Thymus (tissue), 11 donors: ENCODE measurements at regions not wholly inside any gene's neighbourhood (a gene's known extent, or its start where the extent isn't known, plus 50 kb on each side); places are given as distances from the start of the nearest gene placed in this dataset.
"Not testable (repeated sequence)": the region's sequence is repeated elsewhere in the genome, so short reads cannot be mapped to it uniquely, and the experiment has no call there.

Experiments used
- DNase-seq, 9 donors: peaks; one replicate each; pipeline ENCODE4 v3.0.0-alpha.2; 2013; ENCODE audit warnings: low spot score in 9 of 9, low read depth in 6 of 9, missing footprints in 1 of 9
- H3K27ac ChIP-seq, 2 donors: one replicate each; pipeline ENCODE4 v1.5.1; 2013; ENCODE audit warnings: control low read depth in 1 of 2, low read depth in 1 of 2, low read length in 1 of 2, mild to moderate bottlenecking in 1 of 2, moderate library complexity in 1 of 2
- H3K27me3 ChIP-seq, 2 donors: one replicate each; pipeline ENCODE4 v1.5.1; 2013; ENCODE audit warnings: low read length in 1 of 2; ENCODE audit not compliant: control insufficient read depth in 2 of 2, insufficient read depth in 1 of 2
- H3K36me3 ChIP-seq, 2 donors: one replicate each; pipeline ENCODE4 v1.5.1; 2013; ENCODE audit warnings: low read length in 1 of 2, mild to moderate bottlenecking in 1 of 2, moderate library complexity in 1 of 2; ENCODE audit not compliant: control insufficient read depth in 2 of 2, insufficient read depth in 2 of 2
- H3K4me1 ChIP-seq, 2 donors: one replicate each; pipeline ENCODE4 v1.5.1; 2013; ENCODE audit warnings: low read length in 2 of 2; ENCODE audit not compliant: control insufficient read depth in 2 of 2, insufficient read depth in 2 of 2
- H3K4me3 ChIP-seq, 2 donors: one replicate each; pipeline ENCODE4 v1.5.1; 2013; ENCODE audit warnings: low read length in 2 of 2, control low read depth in 1 of 2, mild to moderate bottlenecking in 1 of 2
- H3K9me3 ChIP-seq, 2 donors: one replicate each; pipeline ENCODE4 v1.5.1; 2013; ENCODE audit warnings: low read length in 1 of 2, mild to moderate bottlenecking in 1 of 2; ENCODE audit not compliant: control insufficient read depth in 2 of 2, insufficient read depth in 1 of 2
- WGBS: extraction: QIAGEN DNeasy Blood & Tissue Kit; methylation state at CpG from one replicate; pipeline ENCODE4 v1.1.7; 2013; 5-methylcytosine and 5-hydroxymethylcytosine counted together
- donor health status: healthy.

DNA sequence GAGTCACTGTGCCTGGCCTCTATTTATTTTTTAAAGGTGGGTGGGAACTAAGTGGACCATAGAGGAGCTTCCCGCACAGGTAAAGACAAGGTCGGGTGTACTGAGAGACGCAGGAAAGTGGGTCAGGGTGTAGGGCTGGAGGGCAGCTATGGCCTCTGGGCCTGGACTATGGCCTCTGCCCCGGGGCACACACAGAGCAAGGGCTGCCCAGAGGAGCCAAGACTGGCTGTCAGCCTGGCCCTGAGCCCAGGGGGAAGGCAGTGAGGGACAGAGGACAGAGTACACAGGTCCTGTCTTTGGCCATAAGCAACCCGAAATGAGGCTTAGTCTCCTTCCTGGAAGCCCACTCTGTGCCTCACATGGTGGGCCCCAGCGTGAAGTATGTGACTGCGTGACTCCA, 102.1 kb upstream of the PRB2 start:
- no peak for DNase-seq
- H3K27me3 ChIP-seq: peaks cover 3 to 21% of the 10 kb centered on the region in 2 donors
- H3K36me3 ChIP-seq: no peaks in the 10 kb centered on the region
- no peak overlapping the region for H3K27ac ChIP-seq
- peaks cover 0 to 9% of the 10 kb centered on the region in 2 donors for H3K9me3 ChIP-seq
- WGBS: 97% methylated on average over 7 of the region's 7 CpGs
- peaks cover 3 to 10% of the 10 kb centered on the region in 2 donors for H3K4me1 ChIP-seq
- no peak overlapping the region for H3K4me3 ChIP-seq

DNA sequence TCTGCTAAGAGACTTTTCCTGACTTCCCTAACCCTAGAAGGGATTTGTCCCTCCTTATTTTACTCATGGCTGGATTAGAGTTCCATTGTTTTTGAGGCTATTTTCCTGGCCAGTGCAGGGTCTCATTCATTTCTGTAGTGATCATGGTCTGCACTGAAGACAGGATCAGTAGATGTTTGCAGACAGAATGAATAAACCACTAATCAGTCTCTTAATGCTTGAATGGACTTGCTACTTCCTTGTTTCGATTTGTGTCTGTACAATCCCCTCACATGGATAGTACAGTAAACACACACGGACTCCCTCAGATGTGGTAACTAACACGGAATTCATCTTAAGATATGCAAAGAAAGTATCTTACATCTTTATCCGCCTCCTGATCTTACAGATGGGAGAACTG, 102.6 kb upstream of the PRB2 start:
- Histone ChIP-seq H3K27ac (no peak overlapping the region), H3K27me3 (peaks cover 3 to 21% of the 10 kb centered on the region in 2 donors), H3K4me1 (peaks cover 3 to 10% of the 10 kb centered on the region in 2 donors), H3K4me3 (no peak overlapping the region), H3K36me3 (no peaks in the 10 kb centered on the region), H3K9me3 (peaks cover 0 to 9% of the 10 kb centered on the region in 2 donors)
- WGBS: 92% methylated on average over 4 of the region's 4 CpGs
- DNase-seq: no peak

DNA sequence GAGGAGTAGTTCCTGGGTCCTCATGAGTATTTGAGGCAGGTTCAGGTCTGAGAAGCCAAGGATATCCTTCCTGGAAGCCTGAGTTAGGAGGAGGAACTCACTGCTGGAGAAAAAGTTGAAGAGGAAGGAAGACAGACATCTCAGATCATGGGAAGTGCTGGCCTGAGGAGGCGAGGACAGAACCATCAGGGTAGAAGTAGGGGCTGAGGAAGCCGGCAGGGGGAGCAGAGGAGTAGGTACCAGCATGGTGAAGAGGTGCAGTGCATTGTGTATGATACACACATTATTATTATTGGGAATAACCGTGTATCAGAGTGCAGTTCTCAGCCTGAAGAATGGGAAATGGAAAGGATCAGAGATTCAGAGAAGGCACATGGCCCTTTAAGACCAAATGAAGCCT, 103.2 kb upstream of the PRB2 start:
- H3K36me3 ChIP-seq, H3K4me1 ChIP-seq, DNase-seq, H3K4me3 ChIP-seq, H3K27ac ChIP-seq, H3K9me3 ChIP-seq: not testable (repeated sequence)
- H3K27me3 ChIP-seq: peaks cover 3 to 21% of the 10 kb centered on the region in 2 donors
- 60% methylated on average over 3 of the region's 3 CpGs for WGBS

DNA sequence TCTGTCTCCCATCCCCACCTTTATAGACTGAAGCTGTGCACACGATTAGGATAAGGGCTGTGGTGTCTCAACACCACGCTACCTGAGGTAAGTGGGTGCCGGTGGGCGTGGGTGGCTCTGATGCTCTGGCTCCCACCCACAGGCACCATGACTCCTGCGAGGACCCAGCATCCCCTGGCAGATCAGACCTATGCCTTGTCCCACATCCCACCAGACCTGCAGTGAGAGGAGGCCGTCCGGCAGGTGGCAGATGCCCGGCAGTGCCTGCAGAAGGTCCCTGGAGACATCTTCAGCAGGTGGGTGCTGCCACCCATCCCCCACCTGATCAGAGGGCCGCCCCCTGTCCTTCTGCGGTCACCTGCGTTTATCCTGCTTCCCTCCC, 104.4 kb upstream of the PRB2 start:
- peaks cover 3 to 10% of the 10 kb centered on the region in 2 donors for H3K4me1 ChIP-seq
- peaks cover 0 to 9% of the 10 kb centered on the region in 2 donors for H3K9me3 ChIP-seq
- no peak overlapping the region for H3K27ac ChIP-seq
- no peak for DNase-seq
- no peaks in the 10 kb centered on the region for H3K36me3 ChIP-seq
- H3K27me3 ChIP-seq: peaks cover 3 to 21% of the 10 kb centered on the region in 2 donors
- H3K4me3 ChIP-seq: no peak overlapping the region
- WGBS: 87% methylated on average over 11 of the region's 11 CpGs

DNA sequence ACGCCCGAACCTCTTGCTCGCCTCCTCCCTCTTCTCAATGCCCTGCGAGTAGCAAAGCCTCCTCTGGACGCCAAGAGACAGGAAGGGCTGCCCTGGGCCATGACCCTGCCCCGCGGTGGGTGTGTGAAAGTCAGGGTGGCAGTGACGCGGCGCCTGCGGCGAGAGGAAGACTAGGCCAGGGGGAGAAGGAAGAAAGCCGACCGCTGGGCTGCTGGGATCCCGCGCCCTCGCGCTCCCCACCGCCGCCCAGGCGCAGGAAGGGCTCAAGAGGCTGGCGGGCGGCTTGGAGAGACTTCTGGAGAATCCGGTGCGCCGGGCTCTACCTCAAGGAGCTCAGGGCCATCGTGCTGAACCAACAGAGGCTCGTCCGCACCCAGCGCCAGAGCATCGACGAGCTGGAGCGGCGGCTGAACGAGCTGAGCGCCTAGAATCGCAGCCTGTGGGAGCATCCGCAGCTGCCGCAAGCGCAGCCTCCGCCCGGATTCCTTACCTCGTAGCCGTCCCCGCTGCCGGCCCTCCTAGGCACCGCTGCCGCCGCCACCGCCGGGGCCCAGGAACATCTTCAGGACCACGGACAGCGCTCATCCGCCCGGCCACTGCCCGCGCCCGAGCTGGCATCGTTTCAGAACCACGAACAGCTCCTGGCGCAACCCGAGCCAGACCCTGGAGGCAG, 105.0 kb upstream of the PRB2 start:
- Histone ChIP-seq H3K27me3 (peaks cover 3 to 21% of the 10 kb centered on the region in 2 donors), H3K36me3 (no peaks in the 10 kb centered on the region), H3K9me3 (peaks cover 0 to 9% of the 10 kb centered on the region in 2 donors), H3K4me1 (peaks cover 3 to 10% of the 10 kb centered on the region in 2 donors), H3K4me3 (no peak overlapping the region), H3K27ac (no peak overlapping the region)
- DNase-seq: peak; percentile 70 to 94 (median 83)
- whole genome bisulfite sequencing: 9% methylated on average over 62 of the region's 62 CpGs

DNA sequence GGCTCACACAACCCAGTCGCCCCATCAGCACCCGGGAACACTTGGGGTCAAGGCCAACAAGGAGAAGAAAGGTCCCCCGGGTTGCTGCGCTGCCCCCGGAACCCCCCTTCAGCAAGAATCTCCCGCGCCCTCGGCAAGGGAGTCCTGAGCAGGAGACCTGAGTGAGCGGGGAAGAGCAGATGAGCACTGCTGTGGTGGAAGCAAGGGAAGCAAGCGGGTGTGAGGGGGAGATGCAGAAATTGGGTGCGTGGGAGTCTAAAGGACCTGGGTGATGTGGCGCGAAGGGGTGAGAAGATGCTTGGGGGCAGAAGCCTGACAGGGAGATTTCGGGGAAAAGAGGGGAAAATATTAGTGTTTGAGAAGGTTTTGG, 105.5 kb upstream of the PRB2 start:
- H3K27me3 ChIP-seq: peaks cover 3 to 21% of the 10 kb centered on the region in 2 donors

DNA sequence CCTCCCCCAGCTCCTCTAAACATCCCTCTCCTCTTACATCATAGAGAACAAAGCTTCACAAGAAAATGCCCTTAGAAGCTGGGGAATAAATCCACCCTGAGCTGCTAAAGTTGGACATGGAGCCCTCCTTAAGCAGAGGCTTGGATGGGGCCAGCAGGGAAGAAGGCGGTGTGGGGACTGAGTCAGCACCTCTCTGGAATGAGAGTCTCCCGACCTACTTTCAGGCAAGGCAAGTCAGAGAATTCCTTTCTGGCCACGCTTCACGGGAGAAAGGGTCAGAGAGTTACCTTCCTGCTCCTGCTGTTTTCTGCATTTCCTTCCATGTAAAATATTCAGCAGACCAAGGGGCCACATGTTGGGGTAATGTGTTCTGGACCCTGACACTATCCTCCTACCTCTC, 113.3 kb upstream of the PRB2 start:
- Histone ChIP-seq H3K27me3 (no peaks in the 10 kb centered on the region), H3K27ac (no peak overlapping the region), H3K4me1 (peaks cover 0 to 3% of the 10 kb centered on the region in 2 donors), H3K4me3 (no peak overlapping the region), H3K36me3 (no peaks in the 10 kb centered on the region), H3K9me3 (no peaks in the 10 kb centered on the region)
- DNase-seq: no peak
- 94% methylated on average over 4 of the region's 4 CpGs for WGBS

More for the DNA sequence above, 105.5 kb upstream of the PRB2 start:
- Histone ChIP-seq H3K4me3 (no peak overlapping the region), H3K4me1 (peaks cover 3 to 10% of the 10 kb centered on the region in 2 donors), H3K36me3 (no peaks in the 10 kb centered on the region), H3K9me3 (peaks cover 0 to 9% of the 10 kb centered on the region in 2 donors), H3K27ac (no peak overlapping the region)
- WGBS: 35% methylated on average over 14 of the region's 14 CpGs
- DNase-seq: no peak

DNA sequence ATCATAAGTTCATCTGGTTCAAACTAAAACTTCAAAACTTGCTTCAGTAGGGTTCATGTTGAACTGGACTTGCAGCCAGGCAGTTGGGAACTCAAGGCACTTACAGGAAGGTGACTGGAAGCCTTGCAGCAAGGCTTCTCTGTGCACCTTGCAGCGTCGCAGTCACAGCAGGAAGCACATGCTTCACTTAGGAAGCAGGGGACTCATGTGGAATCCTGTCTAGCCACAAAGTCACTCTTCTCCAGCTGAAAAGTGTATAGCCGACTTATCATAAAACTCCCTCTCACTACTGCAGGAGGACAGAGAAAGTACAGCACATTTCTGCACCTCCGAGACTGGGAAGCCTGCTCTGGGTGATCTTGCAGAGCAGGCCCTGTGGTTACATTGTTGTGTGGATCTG, 114.0 kb upstream of the PRB2 start:
- no peak overlapping the region for H3K27ac ChIP-seq
- peaks cover 0 to 3% of the 10 kb centered on the region in 2 donors for H3K4me1 ChIP-seq
- H3K4me3 ChIP-seq: no peak overlapping the region
- no peaks in the 10 kb centered on the region for H3K27me3 ChIP-seq
- no peaks in the 10 kb centered on the region for H3K9me3 ChIP-seq
- DNase-seq: no peak
- WGBS: 15% methylated on average over 4 of the region's 4 CpGs
- no peaks in the 10 kb centered on the region for H3K36me3 ChIP-seq

DNA sequence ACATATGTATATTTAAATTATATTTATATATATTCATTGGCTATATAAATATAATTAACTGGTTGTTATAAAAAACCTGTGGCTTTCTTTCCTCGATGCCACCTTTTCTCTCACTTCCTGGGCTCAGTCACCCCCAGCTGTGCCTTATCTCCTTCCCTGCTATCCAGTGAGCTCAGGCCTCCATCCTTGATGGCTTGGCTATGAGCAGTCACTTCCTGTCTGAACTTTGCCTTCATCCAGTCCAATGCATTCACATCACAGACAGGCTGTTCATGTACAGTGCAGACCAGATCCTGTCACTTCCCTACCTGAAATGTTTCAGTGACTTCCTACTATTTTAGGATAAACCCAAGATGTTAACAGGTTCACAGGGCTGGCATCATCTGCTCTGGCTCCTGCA, 115.3 kb upstream of the PRB2 start:
- WGBS: 44% methylated on average over 1 of the region's 1 CpG
- no peak overlapping the region for H3K27ac ChIP-seq

More for the DNA sequence above, 115.3 kb upstream of the PRB2 start:
- no peaks in the 10 kb centered on the region for H3K36me3 ChIP-seq
- H3K27me3 ChIP-seq: no peaks in the 10 kb centered on the region
- H3K4me1 ChIP-seq: peaks cover 0 to 3% of the 10 kb centered on the region in 2 donors
- DNase-seq: no peak
- no peaks in the 10 kb centered on the region for H3K9me3 ChIP-seq
- no peak overlapping the region for H3K4me3 ChIP-seq
